ENCODE measurements at regions not wholly inside any gene's neighbourhood (a gene's known extent, or its start where the extent isn't known, plus 50 kb on each side); places are given as distances from the start of the nearest gene placed in this dataset.

GRCh38 chr5:106843812-106844416 lies 826.8 kb downstream of the EFNA5 start:
- no peak for TF ChIP-seq CTCF (IDR thresholded peaks at IDR 0.05; ENCODE audit: extremely low read depth, missing control alignments)
- no peak for DNase-seq (ENCODE audit: low spot score)

- no peak for TF ChIP-seq CTCF (IDR thresholded peaks at IDR 0.05; ENCODE audit: extremely low read depth, missing control alignments)
- no peak for DNase-seq (ENCODE audit: low spot score)
Measured at GRCh38 chr5:106833517-106833916, 837.2 kb downstream of the EFNA5 start.

GRCh38 chr5:106827061-106827460 lies 843.7 kb downstream of the EFNA5 start:
- no peak for TF ChIP-seq CTCF (IDR thresholded peaks at IDR 0.05; ENCODE audit: extremely low read depth, missing control alignments)
- no peak for DNase-seq (ENCODE audit: low spot score)

GRCh38 chr5:106825374-106825773 lies 845.4 kb downstream of the EFNA5 start:
- no peak for DNase-seq (ENCODE audit: low spot score)
- TF ChIP-seq CTCF (IDR thresholded peaks at IDR 0.05; ENCODE audit: extremely low read depth, missing control alignments) = no peak

GRCh38 chr5:106822851-106823250 lies 847.9 kb downstream of the EFNA5 start:
- no peak for TF ChIP-seq CTCF (IDR thresholded peaks at IDR 0.05; ENCODE audit: extremely low read depth, missing control alignments)
- DNase-seq (ENCODE audit: low spot score) = no peak

- no peak for TF ChIP-seq CTCF (IDR thresholded peaks at IDR 0.05; ENCODE audit: extremely low read depth, missing control alignments)
- no peak for DNase-seq (ENCODE audit: low spot score)
Measured at GRCh38 chr5:106818552-106818951, 852.2 kb downstream of the EFNA5 start.

- no peak for TF ChIP-seq CTCF (IDR thresholded peaks at IDR 0.05; ENCODE audit: extremely low read depth, missing control alignments)
- DNase-seq (ENCODE audit: low spot score) = no peak
Measured at GRCh38 chr5:106814961-106815360, 855.8 kb downstream of the EFNA5 start.
